NCI-H510A treated with DMSO at 0.1 percent for 48 hours (cell line): ENCODE measurements at regions not wholly inside any gene's neighbourhood (a gene's known extent, or its start where the extent isn't known, plus 50 kb on each side); places are given as distances from the start of the nearest gene placed in this dataset.
A peak's percentile ranks its signal among the peaks of the same experiment; 100 is the strongest.

Experiments used
- DNase-seq: peaks from one replicate; lab custom pipeline; 2025; lab: John Stamatoyannopoulos, UW

DNA sequence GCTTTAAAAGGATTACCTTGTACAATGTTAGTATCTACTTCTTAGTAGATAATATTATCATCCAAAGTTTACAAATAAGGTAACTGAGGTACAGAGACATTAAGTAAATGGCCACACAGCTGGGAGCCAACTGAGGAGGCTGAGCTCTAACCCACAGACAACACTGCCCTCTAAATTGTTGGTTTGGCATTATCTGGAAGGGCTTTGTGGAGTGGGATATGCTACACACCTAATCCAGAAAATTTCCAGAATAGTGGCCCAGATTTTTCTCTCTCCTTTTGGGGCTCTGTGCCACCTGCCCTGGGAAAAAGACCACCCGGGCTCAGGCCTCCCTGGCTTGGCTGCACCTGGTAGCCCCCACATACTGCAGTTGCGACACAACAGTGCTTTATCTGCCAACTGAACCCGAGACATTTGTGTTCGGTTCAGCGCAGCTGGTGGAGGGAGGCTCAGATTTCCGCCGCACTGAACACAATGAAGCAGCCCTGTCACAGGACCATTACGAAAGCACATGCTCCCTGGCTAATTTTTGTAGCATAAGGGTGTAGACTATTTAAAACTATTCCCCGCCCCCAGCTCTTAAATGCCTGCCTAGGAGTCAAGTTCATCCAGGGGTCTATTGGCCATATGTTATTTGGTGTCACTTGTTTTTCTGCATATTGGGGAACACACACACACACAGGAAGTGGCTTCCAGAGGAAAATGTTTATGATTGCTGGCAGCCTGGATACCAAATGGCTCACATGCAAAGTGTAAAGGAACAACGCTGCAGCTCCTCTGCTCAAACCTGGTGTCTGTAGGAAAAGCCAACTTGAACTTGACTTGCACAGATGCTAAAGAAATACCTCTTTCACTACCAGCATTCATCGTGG lies 92.3 kb upstream of the ESRRG start:
- DNase-seq: peak; percentile 79

DNA sequence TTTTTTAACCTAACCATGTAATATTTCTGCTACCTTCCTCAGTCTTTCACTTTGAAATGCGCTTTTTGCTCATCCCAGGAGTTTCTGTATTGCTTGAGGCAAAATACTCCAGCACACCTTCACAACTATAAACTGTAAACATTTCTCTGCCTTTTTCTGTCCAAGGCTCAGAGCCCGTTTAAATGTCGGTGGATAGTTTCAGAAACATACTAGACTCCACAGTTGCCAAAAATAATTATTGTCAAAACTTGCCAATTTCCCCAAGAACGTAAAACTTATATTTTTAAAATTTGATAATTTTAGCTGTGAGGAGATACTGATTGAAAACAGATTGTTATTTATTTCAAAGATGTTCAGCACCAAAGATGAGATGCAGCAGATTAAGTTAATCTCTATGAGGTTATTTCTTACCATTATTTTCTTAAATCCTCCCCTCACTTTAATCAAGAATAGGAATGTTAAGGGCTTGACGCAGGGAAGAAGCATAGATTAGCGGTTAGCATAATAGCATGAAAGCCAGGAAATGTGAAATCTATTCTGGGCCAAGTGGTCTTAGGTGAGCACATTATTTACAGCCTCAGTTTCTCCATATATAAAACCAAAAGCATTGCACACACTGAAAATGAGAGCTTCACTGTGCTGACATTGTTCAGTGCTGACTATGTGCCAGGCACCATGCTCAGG lies 91.5 kb upstream of the ESRRG start:
- no peak for DNase-seq

DNA sequence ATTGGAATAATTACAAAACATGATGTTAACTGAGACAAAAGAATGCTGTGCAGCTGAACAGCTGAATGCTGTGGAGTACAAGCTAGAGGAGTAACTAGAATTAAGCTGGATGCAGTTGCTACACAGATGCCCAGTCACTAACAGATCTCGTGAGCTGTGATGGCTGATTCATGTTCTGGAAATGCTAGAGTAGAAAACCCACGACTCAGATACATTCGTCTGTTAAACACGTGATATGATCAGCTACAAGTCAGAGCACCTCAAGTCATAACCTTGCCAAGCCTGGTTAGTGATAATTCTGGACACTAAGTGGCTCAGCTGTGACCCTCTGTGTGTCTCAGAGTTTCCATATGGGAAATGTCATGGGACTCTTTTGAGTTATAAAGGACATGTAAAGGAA lies 89.7 kb upstream of the ESRRG start:
- DNase-seq: no peak

DNA sequence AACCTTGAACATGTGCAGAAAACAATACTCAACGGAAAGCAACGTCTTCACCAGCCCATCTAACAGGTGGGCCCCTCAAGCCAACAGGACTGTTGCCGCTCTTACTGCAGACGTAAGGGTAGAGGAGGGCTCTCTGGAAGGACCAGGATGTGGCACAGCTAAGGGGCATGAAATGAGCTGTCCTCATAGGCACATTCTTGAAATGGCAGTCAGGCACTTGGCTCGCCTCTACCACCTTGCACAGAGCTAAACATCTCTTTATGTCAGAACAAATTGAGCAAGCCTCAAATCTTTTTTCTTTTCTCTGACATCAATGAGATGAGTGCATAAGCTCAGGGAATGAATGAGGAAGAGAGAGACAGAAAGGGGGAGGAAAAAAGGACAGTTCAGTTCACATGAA lies 86.4 kb upstream of the ESRRG start:
- DNase-seq: no peak

DNA sequence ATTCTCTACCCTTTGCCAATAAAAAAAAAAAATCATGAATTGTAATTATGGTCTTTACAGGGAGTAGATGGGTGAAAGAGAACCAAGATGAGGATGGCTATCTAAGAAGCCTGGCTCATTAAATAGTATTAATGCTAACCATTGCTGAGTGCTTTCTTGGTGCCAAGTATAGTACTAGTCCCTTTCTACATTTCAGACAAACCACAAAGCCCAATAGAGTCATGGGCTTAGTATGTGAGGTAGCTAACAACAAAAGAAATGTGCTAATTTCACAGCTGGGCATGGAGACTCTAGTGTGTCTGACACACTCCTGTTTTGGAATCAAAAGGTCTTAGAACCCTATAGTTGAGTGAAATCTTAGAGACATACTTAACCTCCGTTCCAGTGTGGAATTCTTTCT lies 84.5 kb upstream of the ESRRG start:
- DNase-seq: no peak

- DNase-seq: no peak
Observed at GRCh38 chr1:216805953-216806352, 82.7 kb upstream of the ESRRG start.

GRCh38 chr1:216805233-216805632 lies 82.0 kb upstream of the ESRRG start:
- peak; percentile 33 for DNase-seq

DNA sequence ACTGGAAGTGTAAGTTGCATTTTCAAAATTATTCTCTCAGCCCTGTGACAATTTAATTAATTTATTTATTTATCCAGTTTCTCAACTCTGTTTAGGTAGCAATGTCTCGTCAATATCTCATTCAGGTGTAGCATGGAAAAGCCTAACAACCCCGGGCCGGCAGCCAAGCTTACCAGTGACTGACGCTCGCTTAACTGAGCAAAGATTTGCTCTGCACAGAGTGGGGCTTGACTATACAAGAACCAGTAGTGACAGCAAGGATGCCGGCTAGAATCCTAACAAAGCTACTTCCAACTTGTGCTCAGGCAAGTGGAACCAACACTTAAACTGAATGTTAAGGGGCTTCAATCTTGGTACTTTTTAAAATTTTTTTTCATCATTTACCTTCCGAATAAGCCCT lies 80.9 kb upstream of the ESRRG start:
- DNase-seq: no peak

DNA sequence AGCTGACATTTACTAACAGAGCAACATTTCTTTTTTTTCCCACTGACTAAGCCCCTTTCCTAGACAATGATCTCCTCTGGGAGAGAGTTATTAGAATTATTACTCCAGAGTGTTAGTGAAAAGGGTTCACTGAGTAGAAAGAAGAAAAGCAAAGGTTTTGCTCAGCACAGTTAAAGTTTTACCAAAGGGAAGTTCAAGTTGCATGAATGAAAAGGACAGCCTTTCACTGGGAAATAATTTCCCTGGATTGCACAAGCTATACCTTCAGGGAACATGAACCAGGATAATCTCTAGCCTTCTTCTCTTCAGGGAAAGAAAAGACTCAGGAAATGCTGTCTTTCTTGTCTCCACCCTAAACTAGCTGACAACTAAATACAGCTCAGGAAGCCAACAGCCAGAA lies 71.4 kb upstream of the ESRRG start:
- no peak for DNase-seq

GRCh38 chr1:216793973-216794372 lies 70.7 kb upstream of the ESRRG start:
- DNase-seq: no peak

DNA sequence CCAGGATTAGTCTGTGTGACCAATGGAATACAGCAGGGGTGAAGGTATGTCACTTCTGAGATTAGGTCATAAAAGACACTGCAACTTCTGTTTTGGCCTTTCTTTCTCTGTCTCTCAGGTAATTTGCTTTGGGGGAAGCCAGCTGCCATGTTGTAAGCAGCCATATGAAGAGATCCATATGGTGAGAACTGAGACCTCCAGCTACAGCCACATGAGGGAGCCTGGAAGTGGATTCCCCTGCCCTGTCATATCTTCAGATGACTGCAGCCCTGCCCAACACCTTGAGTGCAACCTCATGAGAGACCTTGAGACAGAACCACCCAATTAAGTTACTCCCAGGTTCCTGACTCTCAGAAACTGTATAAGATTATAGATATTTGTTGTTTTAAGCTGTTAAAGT lies 70.1 kb upstream of the ESRRG start:
- DNase-seq: no peak

- DNase-seq: no peak
Observed at GRCh38 chr1:216788671-216789070, 65.4 kb upstream of the ESRRG start.

DNA sequence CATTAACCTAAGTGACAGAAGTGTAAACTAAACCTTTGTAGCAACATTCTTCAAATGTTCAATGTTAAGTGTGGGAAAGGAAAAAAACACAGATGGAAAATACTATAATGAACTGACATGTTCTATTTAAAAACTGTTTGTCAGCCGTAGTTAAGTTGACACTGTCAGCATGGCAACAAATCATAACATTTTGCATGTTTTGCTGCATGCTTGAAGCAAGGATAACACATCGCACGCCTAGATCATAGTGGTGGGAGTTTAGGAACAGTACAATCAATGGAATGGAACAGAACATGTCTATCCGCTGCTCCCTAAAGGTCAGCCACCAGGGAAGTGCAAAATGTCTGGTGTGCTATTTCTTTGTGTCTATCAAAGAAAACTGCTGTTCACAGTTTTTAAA lies 62.5 kb upstream of the ESRRG start:
- no peak for DNase-seq

DNA sequence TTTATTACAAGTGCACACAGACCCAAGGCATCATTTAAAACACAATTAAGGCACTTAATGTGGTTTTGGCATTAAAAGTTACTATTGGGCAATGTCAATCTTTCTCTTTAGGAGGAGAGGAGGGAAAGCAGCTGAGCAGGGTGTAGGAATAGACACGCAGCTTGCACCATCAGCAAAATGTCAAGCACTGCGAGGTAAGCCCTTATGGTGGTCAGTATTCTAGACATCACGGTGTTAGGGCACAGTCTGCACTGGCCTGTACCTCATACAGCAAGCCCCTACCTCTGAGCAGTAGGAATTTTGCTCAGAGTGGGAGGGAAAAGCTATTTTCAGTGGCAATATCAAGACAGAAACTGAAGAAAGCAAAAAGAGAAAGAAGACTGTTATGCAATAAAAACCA lies 62.0 kb upstream of the ESRRG start:
- DNase-seq: no peak

GRCh38 chr1:216779686-216780085 lies 56.5 kb upstream of the ESRRG start:
- no peak for DNase-seq

DNA sequence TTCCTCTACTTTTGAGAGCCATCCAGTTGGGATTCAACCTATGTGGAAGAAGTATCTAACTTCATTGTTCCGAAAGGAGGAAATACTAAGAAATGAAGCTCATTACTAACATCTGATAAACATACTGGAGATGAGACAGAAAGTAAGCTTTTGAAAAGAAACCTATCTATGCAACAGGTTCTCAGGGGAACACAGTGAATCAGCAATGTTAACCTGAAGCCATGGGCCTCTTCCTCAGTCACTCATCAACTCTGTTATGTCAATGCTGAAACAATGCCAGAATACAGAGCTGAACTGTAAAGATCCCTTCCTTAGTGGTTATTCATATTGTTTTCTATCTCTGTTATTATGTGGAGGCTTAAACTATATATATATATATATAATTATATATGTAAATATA lies 55.5 kb upstream of the ESRRG start:
- no peak for DNase-seq

DNA sequence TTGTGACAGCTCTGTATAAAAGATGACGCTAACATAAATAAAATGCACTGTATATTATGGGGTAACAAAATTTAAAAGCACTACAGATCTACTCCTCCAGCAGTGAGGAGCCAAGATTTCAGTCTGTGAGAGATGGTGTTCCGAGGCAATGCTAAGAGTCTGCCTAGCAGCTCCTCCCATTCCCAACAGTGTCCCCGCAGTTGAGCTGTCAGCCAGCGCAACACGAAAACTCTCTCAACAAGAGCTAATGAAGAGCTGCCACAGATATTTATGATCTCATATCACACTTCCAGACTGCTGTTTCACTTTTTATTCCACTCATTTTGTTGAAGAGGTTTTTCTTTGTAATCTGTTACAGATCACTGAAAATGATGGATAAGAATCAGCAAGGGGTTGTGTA lies 53.9 kb upstream of the ESRRG start:
- DNase-seq: no peak
